H1 (cell line): ENCODE measurements at regions not wholly inside any gene's neighbourhood (a gene's known extent, or its start where the extent isn't known, plus 50 kb on each side); places are given as distances from the start of the nearest gene placed in this dataset.

Experiments used
- CTCF ChIA-PET: fragments of 300-600 bp; sonication (Branson Sonifier 250); formaldehyde crosslinking; loops from one replicate; lab custom pipeline; 2021; ENCODE audit not compliant: partially characterized antibody; lab: Charles Lee
- POLR2A ChIA-PET: fragments of 300-600 bp; sonication (Branson Sonifier 250); formaldehyde crosslinking; loops from one replicate; lab custom pipeline; 2021; ENCODE audit warnings: inconsistent platforms; ENCODE audit not compliant: partially characterized antibody; lab: Charles Lee
- DNase-seq, 2 experiments: peaks; one replicate each; pipeline versions ENCODE4 v3.0.0 to v3.0.0-alpha.2; 2010 to 2022; ENCODE audit warnings: low spot score in 2 of 2, low read depth in 1 of 2, mixed read lengths in 1 of 2
- FAIRE-seq: peaks from 2 replicates; lab custom pipeline; 2011; peaks lifted over from hg19 to GRCh38; lab: Jason Lieb, UNC
- H2AFZ ChIP-seq: 2 replicates; pipeline ENCODE4 v1.8.1; 2012; ENCODE audit warnings: low read length, inconsistent platforms
- H2AK5ac ChIP-seq: 2 replicates; pipeline ENCODE4 v1.6.1; 2013; ENCODE audit warnings: low read depth, low read length
- H2BK120ac ChIP-seq: replicated peaks from 2 replicates; pipeline ENCODE3; 2013; ENCODE audit warnings: low read depth, low read length, inconsistent platforms
- H2BK12ac ChIP-seq: 2 replicates; pipeline ENCODE4 v1.6.1; 2013; ENCODE audit warnings: low read depth, low read length
- H2BK15ac ChIP-seq: 2 replicates; pipeline ENCODE4 v1.6.1; 2013; ENCODE audit warnings: low read length
- H2BK20ac ChIP-seq: 2 replicates; pipeline ENCODE4 v1.6.1; 2013; ENCODE audit warnings: low read length
- H2BK5ac ChIP-seq: 2 replicates; pipeline ENCODE4 v1.6.1; 2013; ENCODE audit warnings: low read depth, low read length
- H3K14ac ChIP-seq: 2 replicates; pipeline ENCODE4 v1.6.1; 2013; ENCODE audit warnings: inconsistent platforms; ENCODE audit not compliant: insufficient read length
- H3K18ac ChIP-seq: 2 replicates; pipeline ENCODE4 v1.6.1; 2013; ENCODE audit warnings: low read length; ENCODE audit errors: extremely low read depth
- H3K23ac ChIP-seq: 2 replicates; pipeline ENCODE4 v1.6.1; 2013; ENCODE audit warnings: inconsistent platforms; ENCODE audit not compliant: insufficient read length
- H3K23me2 ChIP-seq: 2 replicates; pipeline ENCODE4 v1.6.1; 2013; ENCODE audit warnings: low read depth, low read length
- H3K27ac ChIP-seq: 2 replicates; pipeline ENCODE4 v1.6.1; 2011; ENCODE audit warnings: low read depth, low read length, inconsistent platforms
- H3K27me3 ChIP-seq, 4 experiments: replicated peaks in 1 of 4; 1 replicate in 1 of 4; 2 replicates in 3 of 4; pipeline versions ENCODE4 v1.6.1 to v1.8.1; 2011 to 2013; ENCODE audit warnings: low read length in 3 of 4, mild to moderate bottlenecking in 3 of 4, inconsistent platforms in 2 of 4, mixed read lengths in 2 of 4, moderate library complexity in 1 of 4; ENCODE audit not compliant: control insufficient read depth in 3 of 4, insufficient read depth in 3 of 4; ENCODE audit errors: extremely low read depth in 1 of 4
- H3K36me3 ChIP-seq, 4 experiments: 2 replicates each; pipeline versions ENCODE4 v1.6.1 to v1.8.1; 2011 to 2013; ENCODE audit warnings: mild to moderate bottlenecking in 4 of 4, low read length in 3 of 4, moderate library complexity in 2 of 4, control low read depth in 1 of 4, inconsistent platforms in 1 of 4; ENCODE audit not compliant: insufficient read depth in 4 of 4, control insufficient read depth in 2 of 4
- H3K4ac ChIP-seq: replicated peaks from 2 replicates; pipeline ENCODE3; 2013; ENCODE audit warnings: low read length, low read depth, mixed read lengths, inconsistent platforms; ENCODE audit not compliant: insufficient read length
- H3K4me1 ChIP-seq, 4 experiments: replicated peaks in 1 of 4; 1 replicate in 1 of 4; 2 replicates in 3 of 4; pipeline versions ENCODE4 v1.6.1 to v1.8.1; 2011 to 2013; ENCODE audit warnings: low read length in 3 of 4, inconsistent platforms in 2 of 4, mixed read lengths in 1 of 4; ENCODE audit not compliant: insufficient read depth in 4 of 4, control insufficient read depth in 3 of 4
- H3K4me2 ChIP-seq, 2 experiments: 2 replicates each; pipeline versions ENCODE4 v1.6.1 to v1.8.1; 2011 to 2013; ENCODE audit warnings: low read depth in 2 of 2, low read length in 2 of 2, control low read depth in 1 of 2, inconsistent platforms in 1 of 2, mild to moderate bottlenecking in 1 of 2; ENCODE audit not compliant: insufficient read depth in 1 of 2
- H3K4me3 ChIP-seq, 4 experiments: fragments of 200-600, 300-600 bp in 1 of 4; sonication (generic), shearing (Covaris generic), sonication (Bioruptor Twin) in 1 of 4; 2 replicates each; pipeline versions ENCODE4 v1.5.1 to v1.8.1; 2011 to 2016; ENCODE audit warnings: low read length in 4 of 4, low read depth in 3 of 4, control low read depth in 2 of 4, inconsistent platforms in 2 of 4, mild to moderate bottlenecking in 2 of 4, mixed read lengths in 1 of 4, moderate library complexity in 1 of 4; ENCODE audit not compliant: insufficient read depth in 2 of 4; ENCODE audit errors: extremely low read depth in 1 of 4
- H3K56ac ChIP-seq: replicated peaks from 2 replicates; pipeline ENCODE3; 2013; ENCODE audit warnings: low read depth, mild to moderate bottlenecking, mixed read lengths, low read length, inconsistent platforms; ENCODE audit not compliant: insufficient read length
- H3K79me1 ChIP-seq: 2 replicates; pipeline ENCODE4 v1.6.1; 2013; ENCODE audit warnings: low read depth, low read length, control low read depth
- H3K79me2 ChIP-seq, 2 experiments: 2 replicates each; pipeline versions ENCODE4 v1.6.1 to v1.8.1; 2012 to 2013; ENCODE audit warnings: low read length in 2 of 2, mild to moderate bottlenecking in 2 of 2, inconsistent platforms in 1 of 2; ENCODE audit not compliant: insufficient read depth in 2 of 2, control insufficient read depth in 1 of 2
- H3K9ac ChIP-seq, 4 experiments: replicated peaks in 1 of 4; 1 replicate in 1 of 4; 2 replicates in 3 of 4; pipeline versions ENCODE4 v1.6.1 to v1.8.1; 2011 to 2013; ENCODE audit warnings: low read depth in 3 of 4, low read length in 3 of 4, control low read depth in 2 of 4, mild to moderate bottlenecking in 2 of 4, moderate library complexity in 2 of 4, inconsistent platforms in 1 of 4; ENCODE audit errors: extremely low read depth in 1 of 4
- H3K9me3 ChIP-seq, 2 experiments: 2 replicates each; pipeline versions ENCODE4 v1.6.1 to v1.8.1; 2012 to 2013; ENCODE audit warnings: mild to moderate bottlenecking in 2 of 2, moderate library complexity in 2 of 2, control low read depth in 1 of 2, inconsistent platforms in 1 of 2, low read depth in 1 of 2, low read length in 1 of 2, mixed read lengths in 1 of 2; ENCODE audit not compliant: insufficient read depth in 2 of 2
- H4K20me1 ChIP-seq, 2 experiments: replicated peaks in 1 of 2; 2 replicates each; pipeline versions ENCODE3 to v1.8.1; 2011 to 2013; ENCODE audit warnings: inconsistent platforms in 2 of 2, low read length in 2 of 2, mild to moderate bottlenecking in 1 of 2; ENCODE audit not compliant: insufficient read depth in 2 of 2, control insufficient read depth in 1 of 2
- H4K5ac ChIP-seq: 2 replicates; pipeline ENCODE4 v1.6.1; 2013; ENCODE audit warnings: low read length, low read depth, mixed read lengths, inconsistent platforms; ENCODE audit not compliant: insufficient read length
- H4K8ac ChIP-seq: 2 replicates; pipeline ENCODE4 v1.8.0; 2013; ENCODE audit warnings: mild to moderate bottlenecking, moderate library complexity, low read length, inconsistent platforms; ENCODE audit not compliant: insufficient read depth; ENCODE audit errors: extremely low read depth
- H4K91ac ChIP-seq: replicated peaks from 2 replicates; pipeline ENCODE3; 2013; ENCODE audit warnings: low read length, mixed read lengths, inconsistent platforms; ENCODE audit not compliant: insufficient read length
- ASH2L ChIP-seq: fragments of 200-600, 300-600 bp; sonication (generic); IDR thresholded peaks from one replicate; pipeline ENCODE4 v1.7.1; 2017; ENCODE audit warnings: low read length
- GTF2F1 ChIP-seq: IDR thresholded peaks from 2 replicates; pipeline ENCODE4 v1.6.1; 2012; ENCODE audit warnings: low read depth, low read length, improper control_type of control experiment, borderline replicate concordance
- JUND ChIP-seq: IDR thresholded peaks from 2 replicates; pipeline ENCODE4 v1.6.1; 2011; ENCODE audit warnings: mild to moderate bottlenecking, improper control_type of control experiment, low read length
- KDM5A ChIP-seq: fragments of 200-600 bp; IDR thresholded peaks from 2 replicates; pipeline ENCODE4 v1.7.1; 2012; ENCODE audit warnings: mild to moderate bottlenecking, low read length, inconsistent platforms, mixed read lengths
- NRF1 ChIP-seq: IDR thresholded peaks from 2 replicates; pipeline ENCODE4 v1.6.1; 2011; ENCODE audit warnings: mild to moderate bottlenecking, low read depth, low read length, improper control_type of control experiment
- RNF2 ChIP-seq: fragments of 200-900, 300-1000 bp; sonication (generic); IDR thresholded peaks from 2 replicates; pipeline ENCODE4 v1.7.1; 2016; ENCODE audit warnings: borderline replicate concordance, low read depth, mild to moderate bottlenecking, antibody characterized with exemption, low read length; ENCODE audit not compliant: poor library complexity, severe bottlenecking; ENCODE audit errors: missing control alignments
- SRF ChIP-seq: IDR thresholded peaks from 2 replicates; pipeline ENCODE4 v1.6.1; 2011; ENCODE audit warnings: mild to moderate bottlenecking, low read depth, low read length, moderate library complexity
- WGBS, 2 experiments: shearing (Covaris generic) in 1 of 2; methylation state at CpG; one replicate each; pipeline versions ENCODE4 v1.1.6 to v1.1.7; 2013 to 2015; ENCODE audit warnings: low lambda C conversion rate in 2 of 2, mixed read lengths in 2 of 2, inconsistent platforms in 1 of 2, low coverage in 1 of 2, missing lambda C conversion rate in 1 of 2; ENCODE audit not compliant: insufficient replicate concordance in 2 of 2, insufficient coverage in 1 of 2, insufficient read length in 1 of 2; ENCODE audit errors: extremely low coverage in 1 of 2, missing lambda C conversion rate in 1 of 2; 5-methylcytosine and 5-hydroxymethylcytosine counted together
- TF ChIP-seq, protein P1 (sequence below): IDR thresholded peaks from 2 replicates; pipeline ENCODE4 v1.6.1; 2011; ENCODE audit warnings: low read length, improper control_type of control experiment

DNA sequence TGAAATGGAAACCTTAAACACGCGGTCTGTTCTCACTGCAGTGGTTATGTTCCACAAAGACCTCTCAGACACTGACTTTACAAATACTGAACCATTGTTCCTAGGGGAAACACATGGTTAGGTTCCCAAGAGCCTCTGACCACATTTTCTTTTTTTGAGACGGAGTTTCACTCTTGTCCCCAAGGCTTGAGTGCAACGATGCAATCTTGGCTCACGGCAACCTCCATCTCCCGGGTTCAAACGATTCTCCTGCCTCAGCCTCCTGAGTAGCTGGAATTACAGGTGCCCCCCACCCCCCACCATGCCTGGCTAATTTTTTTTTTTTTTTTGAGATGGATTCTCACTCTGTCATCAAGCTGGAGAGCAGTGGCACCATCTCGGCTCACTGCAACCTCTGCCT is 179.7 kb downstream of the RBFOX3 start:
- Histone ChIP-seq H3K18ac (no peak overlapping the region), H2AK5ac (no peak overlapping the region), H3K79me1 (no peaks in the 10 kb centered on the region), H2BK12ac (no peak overlapping the region), H3K4me2 (no peak overlapping the region), H3K56ac (no peak overlapping the region), H4K91ac (no peak overlapping the region), H2BK20ac (no peak overlapping the region), H3K9me3 (no peaks in the 10 kb centered on the region), H3K79me2 (no peaks in the 10 kb centered on the region), H3K14ac (no peak overlapping the region), H2BK15ac (no peak overlapping the region), H3K4ac (no peak overlapping the region), H2AFZ (no peak overlapping the region), H3K4me1 (no peaks in the 10 kb centered on the region), H3K9ac (no peak overlapping the region), H3K23me2 (no peaks in the 10 kb centered on the region), H3K4me3 (no peak overlapping the region), H4K20me1 (no peaks in the 10 kb centered on the region), H4K5ac (no peak overlapping the region), H3K23ac (no peak overlapping the region), H3K27me3 (no peaks in the 10 kb centered on the region), H3K27ac (no peak overlapping the region), H2BK120ac (no peak overlapping the region), H2BK5ac (no peak overlapping the region), H3K36me3 (no peaks in the 10 kb centered on the region), H4K8ac (no peak overlapping the region)
- no peak for FAIRE-seq
- TF ChIP-seq, protein P1, sequence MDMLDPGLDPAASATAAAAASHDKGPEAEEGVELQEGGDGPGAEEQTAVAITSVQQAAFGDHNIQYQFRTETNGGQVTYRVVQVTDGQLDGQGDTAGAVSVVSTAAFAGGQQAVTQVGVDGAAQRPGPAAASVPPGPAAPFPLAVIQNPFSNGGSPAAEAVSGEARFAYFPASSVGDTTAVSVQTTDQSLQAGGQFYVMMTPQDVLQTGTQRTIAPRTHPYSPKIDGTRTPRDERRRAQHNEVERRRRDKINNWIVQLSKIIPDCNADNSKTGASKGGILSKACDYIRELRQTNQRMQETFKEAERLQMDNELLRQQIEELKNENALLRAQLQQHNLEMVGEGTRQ: no peak
- TF ChIP-seq SRF: no peak
- no peak for TF ChIP-seq JUND
- TF ChIP-seq GTF2F1: no peak
- TF ChIP-seq RNF2: no peak
- TF ChIP-seq KDM5A: no peak
- TF ChIP-seq NRF1: no peak
- TF ChIP-seq ASH2L: no peak
- DNase-seq: no peak
- ChIA-PET CTCF (no interaction called here), POLR2A (no interaction called here)
- 91% methylated on average over 8 of the region's 8 CpGs; no CpG with 5 or more reads in 1 of the 2 experiments for WGBS, 2 experiments
